ENCODE measurements at regions not wholly inside any gene's neighbourhood (a gene's known extent, or its start where the extent isn't known, plus 50 kb on each side); places are given as distances from the start of the nearest gene placed in this dataset.

- TF ChIP-seq CTCF (IDR thresholded peaks at IDR 0.05), result no peak
- no peak for TF ChIP-seq POLR2A (IDR thresholded peaks at IDR 0.05)
Observed at GRCh38 chr9:78548670-78549069, 251.7 kb downstream of the PSAT1 start.
